Stimulated activated memory B cell treated with anti-CD40 and anti-IgM and Interleukin-4, amounts not matched to agents 10 μg/mL and 1 μg/mL and 100 μg/mL, for 72 hours (primary cell): ENCODE measurements at regions not wholly inside any gene's neighbourhood (a gene's known extent, or its start where the extent isn't known, plus 50 kb on each side); places are given as distances from the start of the nearest gene placed in this dataset.

ENCODE experiments used
- ATAC-seq: fragments of 150-1000 bp; cut with Tn5 transposase; 2 replicates; pipeline ENCODE4 v1.10.0; 2021
- H3K27ac Mint-ChIP-seq: one replicate; pipeline ENCODE4 v1.8.0; 2022; ENCODE audit warnings: mild to moderate bottlenecking, mixed read lengths
- H3K27me3 Mint-ChIP-seq: one replicate; pipeline ENCODE4 v1.8.0; 2022; ENCODE audit warnings: mixed read lengths
- H3K36me3 Mint-ChIP-seq: one replicate; pipeline ENCODE4 v1.8.0; 2022; ENCODE audit warnings: mixed read lengths
- H3K4me1 Mint-ChIP-seq: one replicate; pipeline ENCODE4 v1.8.0; 2022; ENCODE audit warnings: mixed read lengths
- H3K4me3 Mint-ChIP-seq: one replicate; pipeline ENCODE4 v1.8.0; 2022; ENCODE audit warnings: mild to moderate bottlenecking, moderate library complexity, mixed read lengths
- H3K9me3 Mint-ChIP-seq: one replicate; pipeline ENCODE4 v1.8.0; 2022; ENCODE audit warnings: mixed read lengths

DNA sequence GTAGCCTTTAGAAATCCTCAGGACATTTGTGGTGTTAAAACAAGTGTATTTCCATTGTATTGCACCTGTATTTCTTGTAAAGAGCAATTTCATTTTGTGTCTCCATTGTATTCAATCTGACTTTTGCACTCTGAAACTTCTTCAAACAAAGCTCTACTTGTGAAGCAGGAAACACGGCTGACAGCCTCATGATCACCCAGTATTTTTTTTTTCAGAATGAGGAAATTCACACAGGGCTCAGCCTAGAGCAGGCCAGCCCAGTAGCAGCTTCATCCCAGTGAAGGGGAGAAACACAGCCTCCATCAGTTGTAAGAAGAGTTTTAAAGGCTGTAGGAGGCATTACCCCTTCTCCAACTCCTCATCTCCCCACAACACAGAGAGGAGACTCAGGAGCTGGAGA lies 175.9 kb upstream of the KLHL29 start:
- H3K9me3 Mint-ChIP-seq: no peaks in the 10 kb centered on the region
- H3K27me3 Mint-ChIP-seq: peaks cover 31% of the 10 kb centered on the region
- H3K27ac Mint-ChIP-seq: no peak overlapping the region
- H3K36me3 Mint-ChIP-seq: no peaks in the 10 kb centered on the region
- ATAC-seq: no peak
- no peak overlapping the region for H3K4me3 Mint-ChIP-seq
- no peaks in the 10 kb centered on the region for H3K4me1 Mint-ChIP-seq

DNA sequence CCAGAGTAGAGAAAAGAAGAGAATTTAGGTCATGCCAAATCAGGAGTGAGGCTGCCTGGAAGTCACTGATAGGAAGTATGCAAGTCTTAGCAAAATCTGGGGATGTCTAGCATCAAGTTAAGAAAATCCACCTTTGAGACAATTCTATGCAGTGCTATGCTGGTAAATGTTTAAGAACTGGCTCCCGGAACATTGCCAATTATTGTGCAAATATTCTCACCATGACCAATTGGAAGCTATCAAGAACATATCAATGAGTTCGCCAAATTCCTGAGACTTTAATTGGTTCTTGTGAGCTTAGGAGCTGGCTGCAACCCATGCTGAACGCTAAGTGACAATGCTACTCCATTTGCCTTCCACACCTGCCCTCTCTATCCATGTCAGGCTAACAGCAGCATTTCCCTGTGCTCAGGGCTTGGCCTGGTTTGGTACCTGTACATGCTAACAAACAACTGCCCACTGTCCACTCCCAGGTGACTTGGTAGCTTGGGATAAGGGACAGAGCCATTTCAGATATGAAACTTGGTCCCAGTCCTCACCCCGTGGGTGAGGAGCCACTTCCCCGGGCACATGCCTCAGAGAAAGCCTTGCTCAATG lies 172.9 kb upstream of the KLHL29 start:
- ATAC-seq: no peak
- no peaks in the 10 kb centered on the region for H3K4me1 Mint-ChIP-seq
- no peaks in the 10 kb centered on the region for H3K36me3 Mint-ChIP-seq
- H3K27ac Mint-ChIP-seq: no peak overlapping the region
- H3K9me3 Mint-ChIP-seq: peaks cover 4% of the 10 kb centered on the region
- no peak overlapping the region for H3K4me3 Mint-ChIP-seq
- peaks cover 19% of the 10 kb centered on the region for H3K27me3 Mint-ChIP-seq

DNA sequence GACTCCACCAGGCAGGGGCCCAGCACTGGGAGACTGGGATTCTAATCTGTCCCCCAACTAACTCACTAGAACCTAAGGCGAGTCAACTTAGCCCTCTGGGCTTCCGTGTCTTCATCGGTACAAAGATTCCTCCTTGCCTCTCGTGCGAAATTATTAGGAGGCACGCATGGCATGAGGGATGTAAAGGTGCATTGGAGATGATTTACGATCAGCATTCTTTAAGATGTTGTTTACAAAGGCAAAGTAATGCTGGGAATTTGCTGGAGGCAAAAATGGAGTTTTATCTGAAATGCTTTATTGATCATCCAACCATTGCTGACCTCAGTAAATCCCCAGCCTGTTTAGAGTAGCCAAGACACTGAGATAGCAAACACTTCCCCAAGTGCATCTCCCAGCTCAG lies 171.8 kb upstream of the KLHL29 start:
- no peak overlapping the region for H3K4me3 Mint-ChIP-seq
- H3K36me3 Mint-ChIP-seq: no peaks in the 10 kb centered on the region
- ATAC-seq: no peak
- H3K4me1 Mint-ChIP-seq: no peaks in the 10 kb centered on the region
- no peak overlapping the region for H3K27ac Mint-ChIP-seq
- H3K27me3 Mint-ChIP-seq: peaks cover 10% of the 10 kb centered on the region
- peaks cover 4% of the 10 kb centered on the region for H3K9me3 Mint-ChIP-seq

DNA sequence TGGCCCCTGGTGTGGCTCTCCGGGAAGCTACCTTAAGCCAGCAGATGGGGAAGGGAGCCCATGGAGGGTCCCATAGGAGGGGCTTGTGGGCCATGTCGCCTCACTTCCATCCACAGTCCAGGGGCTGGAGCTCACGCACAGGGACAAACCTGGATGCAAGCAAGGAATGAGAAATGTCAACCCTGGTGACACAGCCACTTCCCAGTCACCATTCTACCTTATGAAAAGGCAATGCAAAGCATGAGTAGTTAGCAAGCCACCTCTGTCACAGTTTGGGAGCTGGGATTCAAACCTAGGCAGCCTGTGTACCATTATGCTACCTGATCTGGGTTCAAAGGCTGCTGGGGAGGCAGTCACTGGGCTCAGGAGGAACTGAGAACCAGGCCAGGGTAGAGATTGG lies 170.0 kb upstream of the KLHL29 start:
- H3K36me3 Mint-ChIP-seq: no peaks in the 10 kb centered on the region
- H3K27ac Mint-ChIP-seq: no peak overlapping the region
- peaks cover 4% of the 10 kb centered on the region for H3K9me3 Mint-ChIP-seq
- peaks cover under 1% of the 10 kb centered on the region for H3K27me3 Mint-ChIP-seq
- no peak for ATAC-seq
- H3K4me3 Mint-ChIP-seq: no peak overlapping the region
- no peaks in the 10 kb centered on the region for H3K4me1 Mint-ChIP-seq

DNA sequence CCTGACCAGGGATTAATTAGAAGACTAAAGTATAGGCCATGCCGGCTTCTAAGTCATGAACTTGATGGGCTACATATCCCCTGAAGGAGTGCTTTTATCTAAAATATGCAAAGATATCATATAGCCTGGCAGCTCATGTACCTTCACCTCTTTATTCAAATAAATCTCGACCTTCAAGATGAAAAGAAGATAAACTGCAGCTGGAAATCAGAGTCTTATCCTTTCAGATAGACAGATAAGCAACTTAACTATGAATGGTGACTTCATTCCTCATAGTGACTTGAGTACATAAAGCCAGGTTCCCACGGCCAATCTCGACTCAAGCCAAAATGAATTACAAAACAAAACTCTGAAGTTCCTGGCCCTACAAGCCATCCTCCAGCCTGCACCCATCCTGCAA lies 165.3 kb upstream of the KLHL29 start:
- Mint-ChIP-seq H3K36me3 (no peaks in the 10 kb centered on the region), H3K27me3 (no peaks in the 10 kb centered on the region), H3K9me3 (peaks cover 4% of the 10 kb centered on the region), H3K4me3 (no peak overlapping the region), H3K4me1 (no peaks in the 10 kb centered on the region), H3K27ac (no peak overlapping the region)
- no peak for ATAC-seq

DNA sequence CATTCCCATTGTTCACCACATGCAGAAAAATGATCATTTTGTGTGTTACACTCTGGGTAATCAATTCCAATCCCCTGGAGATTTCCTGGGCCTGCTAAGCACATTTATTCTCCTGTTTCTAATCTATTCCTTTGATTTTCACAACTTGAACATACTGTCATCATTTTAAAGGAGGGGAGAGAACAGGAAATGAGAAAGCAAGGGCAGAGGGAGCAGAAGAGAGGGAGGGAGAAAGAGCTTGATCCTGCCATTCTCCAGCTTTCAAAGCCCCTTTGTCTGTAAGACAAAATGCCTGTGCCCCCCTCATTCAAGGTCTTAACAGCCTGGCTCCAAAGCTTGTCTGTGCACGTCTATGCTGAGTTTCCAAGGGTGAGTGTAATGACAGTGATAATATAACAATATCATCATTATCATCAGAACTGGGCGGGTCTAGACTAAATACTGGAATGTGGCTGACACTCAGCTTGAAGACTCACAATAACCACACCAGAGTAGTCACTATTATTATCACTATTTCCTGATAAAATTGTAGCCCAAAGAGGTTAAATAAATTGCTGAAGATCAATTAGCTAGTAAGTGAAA lies 164.4 kb upstream of the KLHL29 start:
- no peaks in the 10 kb centered on the region for H3K27me3 Mint-ChIP-seq
- H3K4me1 Mint-ChIP-seq: no peaks in the 10 kb centered on the region
- H3K9me3 Mint-ChIP-seq: peaks cover 4% of the 10 kb centered on the region
- no peaks in the 10 kb centered on the region for H3K36me3 Mint-ChIP-seq
- no peak for ATAC-seq
- H3K27ac Mint-ChIP-seq: no peak overlapping the region
- no peak overlapping the region for H3K4me3 Mint-ChIP-seq

DNA sequence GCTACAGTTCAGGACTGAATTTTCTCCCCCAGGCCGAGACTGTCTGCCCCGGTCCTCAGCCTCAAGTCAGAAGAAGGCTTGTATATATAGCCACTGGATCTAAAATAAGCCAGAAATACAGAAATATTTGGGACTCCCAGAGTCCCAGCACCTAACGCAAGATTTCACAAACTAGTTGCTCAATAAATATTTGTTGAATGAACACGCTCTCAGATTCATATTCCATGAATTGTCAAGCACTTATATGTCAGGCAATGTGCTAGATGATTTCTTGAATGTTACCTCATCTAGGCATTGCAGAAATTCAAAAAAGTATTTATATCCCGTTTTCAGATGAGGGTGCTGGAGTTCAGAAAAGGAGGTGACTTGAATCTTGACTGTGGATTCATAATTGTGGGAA lies 163.7 kb upstream of the KLHL29 start:
- Mint-ChIP-seq H3K36me3 (no peaks in the 10 kb centered on the region), H3K27ac (no peak overlapping the region), H3K4me1 (no peaks in the 10 kb centered on the region), H3K4me3 (no peak overlapping the region), H3K9me3 (no peaks in the 10 kb centered on the region), H3K27me3 (no peaks in the 10 kb centered on the region)
- no peak for ATAC-seq

DNA sequence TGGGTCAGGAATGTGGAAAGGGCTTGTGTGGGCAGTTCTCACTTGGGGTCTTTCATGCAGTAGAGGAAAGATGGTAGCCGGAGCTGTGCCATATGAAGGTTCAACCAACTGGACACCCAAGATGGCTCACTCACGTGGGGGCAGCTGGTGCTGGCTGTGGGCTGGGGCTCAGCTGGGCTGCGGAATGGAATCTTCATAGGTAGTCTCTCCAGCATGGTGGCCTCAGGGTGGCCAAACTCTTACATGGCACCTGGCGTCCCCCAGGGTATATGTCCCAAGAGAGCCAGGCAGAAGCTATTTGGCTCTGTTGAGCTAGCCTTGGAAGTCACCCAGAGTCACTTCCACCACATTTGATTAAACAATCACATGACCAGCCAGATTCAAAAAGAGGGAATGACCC lies 163.1 kb upstream of the KLHL29 start:
- Mint-ChIP-seq H3K4me3 (no peak overlapping the region), H3K27ac (no peak overlapping the region), H3K36me3 (no peaks in the 10 kb centered on the region), H3K4me1 (no peaks in the 10 kb centered on the region), H3K9me3 (no peaks in the 10 kb centered on the region), H3K27me3 (no peaks in the 10 kb centered on the region)
- ATAC-seq: no peak

DNA sequence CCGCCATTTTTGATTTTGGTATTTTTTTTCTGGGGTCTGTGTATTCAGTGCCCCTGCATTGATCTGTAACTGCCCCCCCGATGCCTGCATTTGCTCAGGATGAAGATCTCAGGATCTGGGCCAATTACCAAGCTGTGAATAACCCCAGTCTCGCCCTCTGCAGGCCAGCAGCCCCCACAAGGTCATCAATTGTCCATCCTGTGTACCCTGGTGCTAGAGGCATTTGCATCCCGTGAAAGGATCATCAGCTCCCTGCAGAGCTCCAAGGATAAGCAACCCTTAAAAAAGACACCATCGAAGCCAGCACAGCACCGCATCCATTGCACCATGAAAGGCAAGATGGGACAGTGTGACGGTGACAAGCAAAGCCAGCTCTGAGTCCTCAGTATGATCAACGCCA lies 154.1 kb upstream of the KLHL29 start:
- no peak for ATAC-seq
- no peaks in the 10 kb centered on the region for H3K36me3 Mint-ChIP-seq

DNA sequence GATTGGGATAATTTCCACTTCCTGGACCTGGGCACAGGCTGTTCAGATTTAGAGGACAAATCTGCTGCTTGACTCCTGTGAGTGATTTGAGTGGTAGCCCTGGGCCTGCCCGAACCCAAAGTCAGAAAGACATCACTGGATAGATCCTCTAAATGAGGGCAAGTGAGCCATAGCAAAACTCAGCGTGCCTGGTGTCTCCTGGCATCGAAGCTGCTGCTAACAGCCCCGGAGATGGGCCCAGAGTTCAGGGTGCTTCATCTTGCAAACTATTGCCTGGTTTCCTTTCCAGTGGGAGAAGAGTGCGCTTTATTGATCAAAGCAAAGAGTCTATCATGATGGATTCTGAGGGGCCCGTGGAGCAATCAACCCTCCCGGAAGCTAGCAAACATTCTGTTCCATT lies 153.1 kb upstream of the KLHL29 start:
- H3K4me3 Mint-ChIP-seq: no peak overlapping the region
- no peaks in the 10 kb centered on the region for H3K4me1 Mint-ChIP-seq
- ATAC-seq: no peak
- no peaks in the 10 kb centered on the region for H3K27me3 Mint-ChIP-seq
- no peaks in the 10 kb centered on the region for H3K9me3 Mint-ChIP-seq
- no peaks in the 10 kb centered on the region for H3K36me3 Mint-ChIP-seq
- H3K27ac Mint-ChIP-seq: no peak overlapping the region

More for the DNA sequence above, 154.1 kb upstream of the KLHL29 start:
- no peaks in the 10 kb centered on the region for H3K9me3 Mint-ChIP-seq
- H3K4me3 Mint-ChIP-seq: no peak overlapping the region
- H3K27ac Mint-ChIP-seq: no peak overlapping the region
- no peaks in the 10 kb centered on the region for H3K4me1 Mint-ChIP-seq
- no peaks in the 10 kb centered on the region for H3K27me3 Mint-ChIP-seq

DNA sequence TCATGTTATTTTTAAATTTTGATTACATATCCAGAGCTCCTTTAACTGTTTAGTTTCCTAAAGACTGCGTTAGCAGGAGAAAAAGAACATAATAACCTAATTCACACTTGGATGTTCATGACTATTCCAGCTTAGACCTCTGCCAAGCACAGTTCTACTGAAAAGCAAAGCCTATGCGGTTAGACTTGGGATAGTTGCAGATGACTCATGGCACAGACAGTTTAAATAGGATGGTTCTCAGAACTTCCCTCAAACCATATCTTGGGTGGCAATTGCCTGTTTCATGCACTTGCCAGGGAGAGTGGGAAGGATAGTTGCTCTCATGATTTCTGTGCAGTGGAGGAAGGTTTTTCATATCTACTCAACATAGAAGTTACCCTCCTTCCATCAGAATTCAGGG lies 149.7 kb upstream of the KLHL29 start:
- Mint-ChIP-seq H3K27ac (no peak overlapping the region), H3K4me3 (no peak overlapping the region), H3K36me3 (no peaks in the 10 kb centered on the region), H3K9me3 (no peaks in the 10 kb centered on the region), H3K27me3 (no peaks in the 10 kb centered on the region), H3K4me1 (no peaks in the 10 kb centered on the region)
- no peak for ATAC-seq

DNA sequence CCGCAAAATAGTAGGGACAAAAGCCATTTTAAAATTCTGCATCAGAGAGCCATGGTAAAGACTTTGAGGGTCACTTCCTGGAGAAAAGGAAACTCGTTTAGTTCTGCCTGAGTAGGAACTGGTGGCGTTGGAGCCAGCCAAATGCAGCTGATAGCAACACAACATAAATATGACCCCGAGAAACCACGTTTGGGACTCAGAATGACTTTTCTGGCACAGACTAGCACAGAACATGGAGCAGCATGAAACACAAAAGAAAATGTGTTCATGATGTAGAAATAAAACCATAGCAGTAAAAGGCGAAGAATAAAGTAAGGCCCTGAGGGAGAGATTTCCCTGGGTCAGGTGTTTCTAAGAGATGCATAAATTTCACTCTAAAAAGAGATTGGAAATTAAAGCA lies 149.2 kb upstream of the KLHL29 start:
- Mint-ChIP-seq H3K4me3 (no peak overlapping the region), H3K27ac (no peak overlapping the region), H3K36me3 (no peaks in the 10 kb centered on the region), H3K9me3 (no peaks in the 10 kb centered on the region), H3K27me3 (no peaks in the 10 kb centered on the region), H3K4me1 (no peaks in the 10 kb centered on the region)
- no peak for ATAC-seq

DNA sequence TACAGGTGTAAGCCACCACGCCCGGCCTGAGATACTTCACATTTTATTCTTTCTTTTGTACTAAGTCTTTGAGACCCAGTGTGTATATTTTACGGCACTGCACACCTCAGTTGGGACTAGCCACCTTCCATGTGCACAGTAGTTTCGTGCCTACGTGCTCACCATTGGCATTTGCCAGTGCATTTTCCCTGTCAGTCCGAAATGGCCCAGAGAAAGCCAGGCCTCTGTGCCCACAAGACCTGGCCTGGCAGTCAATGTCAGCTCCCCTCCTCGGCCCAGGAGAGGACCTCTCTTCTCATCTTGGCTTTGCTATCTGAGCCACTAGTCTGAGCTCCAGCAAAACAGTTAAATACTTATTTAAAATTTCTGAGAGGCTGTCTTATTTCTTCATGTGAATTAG lies 147.8 kb upstream of the KLHL29 start:
- H3K36me3 Mint-ChIP-seq: no peaks in the 10 kb centered on the region
- ATAC-seq: no peak
- no peaks in the 10 kb centered on the region for H3K27me3 Mint-ChIP-seq
- H3K9me3 Mint-ChIP-seq: no peaks in the 10 kb centered on the region
- H3K27ac Mint-ChIP-seq: no peak overlapping the region
- no peak overlapping the region for H3K4me3 Mint-ChIP-seq
- no peaks in the 10 kb centered on the region for H3K4me1 Mint-ChIP-seq

DNA sequence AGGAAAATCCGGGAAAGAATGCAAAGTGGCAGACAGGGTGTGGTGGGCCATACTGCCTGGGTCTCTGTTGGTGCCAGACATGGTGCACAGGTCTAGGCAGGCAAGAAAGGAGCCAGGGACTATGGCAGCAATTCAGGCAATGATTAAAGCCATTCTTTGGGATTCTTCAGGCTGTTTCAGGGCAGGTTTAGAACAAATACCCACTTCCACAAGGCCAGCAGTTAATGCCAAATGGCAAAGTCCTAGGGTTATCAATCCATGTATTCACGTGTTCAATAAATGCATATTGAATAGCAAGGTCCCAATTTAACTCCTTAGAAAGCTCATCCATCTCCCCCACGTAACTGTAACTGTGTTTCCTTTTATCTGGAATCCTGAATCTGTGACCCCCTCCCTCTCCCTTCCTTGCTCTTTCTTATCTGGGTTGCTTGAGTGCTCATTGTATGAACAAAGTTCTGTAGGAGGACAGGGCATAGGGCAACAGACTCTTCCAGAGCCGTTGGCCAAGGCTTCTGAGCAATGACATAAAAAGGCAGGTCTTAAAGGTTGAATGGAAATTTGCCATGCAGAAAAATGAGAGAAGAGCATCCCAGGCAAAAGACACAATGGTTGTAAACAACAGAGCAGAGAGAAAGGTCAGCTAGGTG lies 146.8 kb upstream of the KLHL29 start:
- H3K4me1 Mint-ChIP-seq: no peaks in the 10 kb centered on the region
- H3K36me3 Mint-ChIP-seq: no peaks in the 10 kb centered on the region
- no peaks in the 10 kb centered on the region for H3K27me3 Mint-ChIP-seq
- H3K9me3 Mint-ChIP-seq: no peaks in the 10 kb centered on the region
- H3K27ac Mint-ChIP-seq: no peak overlapping the region
- no peak overlapping the region for H3K4me3 Mint-ChIP-seq
- ATAC-seq: no peak

DNA sequence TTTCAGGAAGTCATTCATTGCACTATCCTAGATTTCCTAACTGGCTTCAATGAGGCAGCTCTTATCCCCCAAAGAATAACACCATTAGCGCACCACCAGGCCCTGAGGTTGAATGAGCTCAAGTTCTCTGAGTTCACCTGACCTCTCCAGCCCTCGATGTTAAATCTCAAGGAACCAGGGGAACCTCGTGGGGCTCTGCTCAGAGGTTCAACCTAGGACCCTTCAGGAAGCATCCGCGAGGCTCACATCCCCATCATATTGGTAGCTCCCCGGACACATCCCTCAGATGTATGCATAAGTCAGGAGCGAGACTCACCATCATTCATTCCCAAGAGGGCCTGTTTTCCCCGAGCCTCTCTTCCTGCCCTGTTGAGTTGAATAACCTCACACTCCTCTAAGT lies 145.6 kb upstream of the KLHL29 start:
- Mint-ChIP-seq H3K36me3 (no peaks in the 10 kb centered on the region), H3K4me3 (no peak overlapping the region)

DNA sequence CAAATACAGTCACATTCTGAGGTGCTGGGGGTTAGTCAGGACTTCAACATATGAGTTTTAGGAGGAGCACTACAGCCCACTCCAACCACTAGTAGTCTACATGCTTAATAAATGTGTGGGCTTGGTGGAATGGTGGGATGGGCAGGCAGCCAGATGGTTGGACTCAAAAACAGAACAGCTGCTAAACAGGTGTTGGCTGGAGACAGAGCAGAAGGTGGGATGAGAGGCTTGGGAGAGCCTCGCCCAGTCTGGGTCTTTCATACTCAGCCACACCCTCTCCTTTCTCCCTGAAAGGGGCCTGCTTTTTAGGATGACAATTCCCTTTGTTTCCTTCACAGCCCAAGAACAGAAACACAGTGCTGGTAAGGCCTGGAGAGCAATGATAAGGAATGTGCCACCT lies 143.9 kb upstream of the KLHL29 start:
- no peak overlapping the region for H3K4me3 Mint-ChIP-seq

More for the DNA sequence above, 145.6 kb upstream of the KLHL29 start:
- no peaks in the 10 kb centered on the region for H3K4me1 Mint-ChIP-seq
- ATAC-seq: no peak
- no peaks in the 10 kb centered on the region for H3K27me3 Mint-ChIP-seq
- no peak overlapping the region for H3K27ac Mint-ChIP-seq
- no peaks in the 10 kb centered on the region for H3K9me3 Mint-ChIP-seq

More for the DNA sequence above, 143.9 kb upstream of the KLHL29 start:
- Mint-ChIP-seq H3K4me1 (no peaks in the 10 kb centered on the region), H3K27ac (no peak overlapping the region), H3K9me3 (no peaks in the 10 kb centered on the region), H3K27me3 (no peaks in the 10 kb centered on the region), H3K36me3 (no peaks in the 10 kb centered on the region)
- no peak for ATAC-seq
